ENCODE measurements at regions not wholly inside any gene's neighbourhood (a gene's known extent, or its start where the extent isn't known, plus 50 kb on each side); places are given as distances from the start of the nearest gene placed in this dataset.
"Not testable (repeated sequence)": the region's sequence is repeated elsewhere in the genome, so short reads cannot be mapped to it uniquely, and the experiment has no call there.

DNA sequence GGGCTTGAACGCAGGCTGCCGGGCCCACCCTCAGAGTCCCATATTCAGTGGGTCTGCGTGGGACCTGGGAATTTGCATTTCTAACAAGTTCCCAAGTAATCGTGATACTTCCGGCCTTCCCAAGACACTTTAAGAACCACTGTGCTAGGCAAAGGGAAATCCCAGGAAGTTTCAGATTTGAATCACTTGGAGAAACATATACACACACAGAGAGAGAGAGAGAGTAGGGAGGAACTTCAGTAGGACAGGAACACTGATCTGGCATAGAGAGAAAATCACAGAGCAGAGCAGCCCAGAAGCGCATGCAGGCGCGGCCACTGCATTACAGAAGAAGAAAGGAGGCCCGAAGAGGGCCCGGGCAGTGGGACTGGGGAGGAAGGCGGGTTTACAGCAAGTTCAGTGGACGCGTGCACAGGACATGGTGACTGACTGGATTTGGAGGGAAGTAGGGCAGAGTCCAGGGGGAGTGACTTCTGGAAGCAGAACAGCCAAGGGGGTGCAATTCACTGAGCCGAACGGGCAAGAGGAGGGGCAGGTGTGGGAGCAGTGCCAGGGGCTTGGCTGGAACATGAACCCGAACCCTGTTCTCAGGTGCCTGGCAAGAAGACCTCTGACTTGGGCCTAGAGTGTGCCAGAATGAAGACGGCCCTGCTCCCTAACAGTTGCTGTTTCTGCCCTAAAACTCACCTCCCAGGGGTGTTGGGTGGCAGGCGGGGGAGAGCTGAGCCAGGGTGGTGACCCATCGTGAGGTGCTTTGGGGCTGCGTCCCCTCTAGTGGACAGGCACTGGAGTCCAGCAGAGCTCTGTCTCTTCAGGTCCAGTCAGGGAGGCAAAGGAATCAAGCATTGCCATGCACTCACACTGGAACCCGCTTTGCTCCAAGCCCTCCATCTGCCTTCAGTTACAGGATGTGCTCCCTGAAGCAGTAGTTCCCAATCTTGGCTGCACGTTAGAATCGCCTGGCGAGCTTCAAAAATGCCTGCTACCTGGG is 101.3 kb upstream of the HES1 start:
- Histone ChIP-seq H3K9me3 (ENCODE audit: control insufficient read depth in 5 of 5, low read length in 5 of 5) (no peaks in the 10 kb centered on the region), H3K27ac (ENCODE audit: low read depth, low read length) (no peak overlapping the region), H3K36me3 (ENCODE audit: control insufficient read depth in 5 of 5, insufficient read depth in 5 of 5, low read length in 5 of 5) (no peaks in the 10 kb centered on the region), H3K4me1 (ENCODE audit: control insufficient read depth in 5 of 5, insufficient read depth in 5 of 5, low read length in 5 of 5) (peaks cover 0 to 10% (median 3%) of the 10 kb centered on the region in 5 donors), H3K27me3 (ENCODE audit: control insufficient read depth in 5 of 5, insufficient read depth in 4 of 5, low read length in 5 of 5) (peaks cover 0 to 3% (median 0%) of the 10 kb centered on the region in 5 donors), H3K4me3 (ENCODE audit: low read depth in 1 of 5, low read length in 5 of 5) (no peak overlapping the region), H3K9ac (ENCODE audit: low read length in 5 of 5) (no peak overlapping the region)

- H3K9ac ChIP-seq (ENCODE audit: low read length in 5 of 5), result no peak overlapping the region
- peaks cover 0 to 14% (median 3%) of the 10 kb centered on the region in 5 donors for H3K4me1 ChIP-seq (ENCODE audit: control insufficient read depth in 5 of 5, insufficient read depth in 5 of 5, low read length in 5 of 5)
- H3K27ac ChIP-seq (ENCODE audit: low read depth, low read length), result no peak overlapping the region
- no peaks in the 10 kb centered on the region for H3K36me3 ChIP-seq (ENCODE audit: control insufficient read depth in 5 of 5, insufficient read depth in 5 of 5, low read length in 5 of 5)
- H3K9me3 ChIP-seq (ENCODE audit: control insufficient read depth in 5 of 5, low read length in 5 of 5), result no peaks in the 10 kb centered on the region
- no peak overlapping the region for H3K4me3 ChIP-seq (ENCODE audit: low read depth in 1 of 5, low read length in 5 of 5)
- peaks cover 0 to 3% (median 0%) of the 10 kb centered on the region in 5 donors for H3K27me3 ChIP-seq (ENCODE audit: control insufficient read depth in 5 of 5, insufficient read depth in 4 of 5, low read length in 5 of 5)
These were observed 100.4 kb upstream of the HES1 start for GRCh38 chr3:194035406-194036138.

- Histone ChIP-seq H3K4me3 (ENCODE audit: low read depth in 1 of 5, low read length in 5 of 5) (no peak overlapping the region), H3K4me1 (ENCODE audit: control insufficient read depth in 5 of 5, insufficient read depth in 5 of 5, low read length in 5 of 5) (peaks cover 0 to 14% (median 3%) of the 10 kb centered on the region in 5 donors), H3K27ac (ENCODE audit: low read depth, low read length) (no peak overlapping the region), H3K36me3 (ENCODE audit: control insufficient read depth in 5 of 5, insufficient read depth in 5 of 5, low read length in 5 of 5) (no peaks in the 10 kb centered on the region), H3K27me3 (ENCODE audit: control insufficient read depth in 5 of 5, insufficient read depth in 4 of 5, low read length in 5 of 5) (peaks cover 0 to 3% (median 0%) of the 10 kb centered on the region in 5 donors), H3K9me3 (ENCODE audit: control insufficient read depth in 5 of 5, low read length in 5 of 5) (no peaks in the 10 kb centered on the region), H3K9ac (ENCODE audit: low read length in 5 of 5) (no peak overlapping the region)
These were observed 99.1 kb upstream of the HES1 start for GRCh38 chr3:194036842-194037241.

- H3K27ac ChIP-seq (ENCODE audit: low read depth, low read length); H3K9ac ChIP-seq (ENCODE audit: low read length in 5 of 5); H3K4me3 ChIP-seq (ENCODE audit: low read depth in 1 of 5, low read length in 5 of 5); H3K4me1 ChIP-seq (ENCODE audit: control insufficient read depth in 5 of 5, insufficient read depth in 5 of 5, low read length in 5 of 5); H3K36me3 ChIP-seq (ENCODE audit: control insufficient read depth in 5 of 5, insufficient read depth in 5 of 5, low read length in 5 of 5); H3K27me3 ChIP-seq (ENCODE audit: control insufficient read depth in 5 of 5, insufficient read depth in 4 of 5, low read length in 5 of 5); H3K9me3 ChIP-seq (ENCODE audit: control insufficient read depth in 5 of 5, low read length in 5 of 5): not testable (repeated sequence)
These were observed 97.6 kb upstream of the HES1 start for GRCh38 chr3:194038346-194038745.

- no peaks in the 10 kb centered on the region for H3K27me3 ChIP-seq (ENCODE audit: control insufficient read depth in 5 of 5, insufficient read depth in 4 of 5, low read length in 5 of 5)
- no peaks in the 10 kb centered on the region for H3K9me3 ChIP-seq (ENCODE audit: control insufficient read depth in 5 of 5, low read length in 5 of 5)
- H3K27ac ChIP-seq (ENCODE audit: low read depth, low read length), result no peak overlapping the region
- no peak overlapping the region for H3K9ac ChIP-seq (ENCODE audit: low read length in 5 of 5)
- H3K36me3 ChIP-seq (ENCODE audit: control insufficient read depth in 5 of 5, insufficient read depth in 5 of 5, low read length in 5 of 5), result no peaks in the 10 kb centered on the region
- H3K4me3 ChIP-seq (ENCODE audit: low read depth in 1 of 5, low read length in 5 of 5), result no peak overlapping the region
- H3K4me1 ChIP-seq (ENCODE audit: control insufficient read depth in 5 of 5, insufficient read depth in 5 of 5, low read length in 5 of 5), result peaks cover 0 to 5% (median 3%) of the 10 kb centered on the region in 5 donors
These were observed 97.0 kb upstream of the HES1 start for GRCh38 chr3:194038960-194039359.

- Histone ChIP-seq H3K27me3 (ENCODE audit: control insufficient read depth in 5 of 5, insufficient read depth in 4 of 5, low read length in 5 of 5) (no peaks in the 10 kb centered on the region), H3K9me3 (ENCODE audit: control insufficient read depth in 5 of 5, low read length in 5 of 5) (no peaks in the 10 kb centered on the region), H3K36me3 (ENCODE audit: control insufficient read depth in 5 of 5, insufficient read depth in 5 of 5, low read length in 5 of 5) (no peaks in the 10 kb centered on the region), H3K4me1 (ENCODE audit: control insufficient read depth in 5 of 5, insufficient read depth in 5 of 5, low read length in 5 of 5) (peaks cover 0 to 5% (median 0%) of the 10 kb centered on the region in 5 donors), H3K27ac (ENCODE audit: low read depth, low read length) (no peak overlapping the region), H3K4me3 (ENCODE audit: low read depth in 1 of 5, low read length in 5 of 5) (no peak overlapping the region), H3K9ac (ENCODE audit: low read length in 5 of 5) (no peak overlapping the region)
These were observed 95.3 kb upstream of the HES1 start for GRCh38 chr3:194040516-194041273.

DNA sequence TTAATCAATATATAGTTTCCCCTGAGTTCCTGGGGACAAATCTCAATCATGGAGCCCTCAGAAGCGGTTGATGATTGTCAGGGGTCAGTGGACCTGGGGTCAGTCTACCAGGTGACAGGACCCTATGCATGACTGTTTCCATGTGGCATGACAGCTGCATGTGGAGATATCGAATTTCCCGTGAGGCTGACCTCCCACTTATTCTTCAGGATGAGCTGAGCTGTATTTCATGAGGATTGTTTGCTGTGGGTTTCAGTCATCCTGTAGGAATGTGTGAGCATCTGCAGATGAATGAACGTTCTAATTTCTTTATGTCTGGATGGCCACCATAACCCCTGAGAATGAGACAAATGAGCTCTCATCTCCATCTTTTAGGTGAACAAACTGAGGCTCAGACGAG is 93.0 kb upstream of the HES1 start:
- peaks cover 6 to 20% (median 15%) of the 10 kb centered on the region in 5 donors for H3K4me1 ChIP-seq (ENCODE audit: control insufficient read depth in 5 of 5, insufficient read depth in 5 of 5, low read length in 5 of 5)
- H3K27me3 ChIP-seq (ENCODE audit: control insufficient read depth in 5 of 5, insufficient read depth in 4 of 5, low read length in 5 of 5), result no peaks in the 10 kb centered on the region
- no peak overlapping the region for H3K9ac ChIP-seq (ENCODE audit: low read length in 5 of 5)
- no peak overlapping the region for H3K4me3 ChIP-seq (ENCODE audit: low read depth in 1 of 5, low read length in 5 of 5)
- H3K36me3 ChIP-seq (ENCODE audit: control insufficient read depth in 5 of 5, insufficient read depth in 5 of 5, low read length in 5 of 5), result no peaks in the 10 kb centered on the region
- no peak overlapping the region for H3K27ac ChIP-seq (ENCODE audit: low read depth, low read length)
- no peaks in the 10 kb centered on the region for H3K9me3 ChIP-seq (ENCODE audit: control insufficient read depth in 5 of 5, low read length in 5 of 5)

DNA sequence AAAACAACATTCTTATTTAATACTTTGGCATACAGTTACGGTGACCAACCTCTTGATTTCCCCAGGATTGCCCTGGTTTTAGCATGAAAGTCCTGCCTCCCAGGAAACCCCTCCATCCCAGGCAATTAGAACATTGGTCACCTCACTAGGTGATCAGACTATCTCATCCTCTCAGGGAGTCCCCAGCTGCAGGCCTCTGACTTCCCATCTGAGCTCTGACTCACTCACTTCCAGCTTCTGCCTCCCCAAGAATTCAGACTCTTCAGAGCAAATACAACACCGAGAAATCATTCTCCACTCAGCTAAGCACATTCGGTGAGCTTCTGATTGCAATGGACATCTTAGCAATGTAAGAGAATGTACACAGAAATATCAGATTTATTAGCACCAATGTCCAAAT is 92.4 kb upstream of the HES1 start:
- Histone ChIP-seq H3K9ac (ENCODE audit: low read length in 5 of 5) (no peak overlapping the region), H3K27ac (ENCODE audit: low read depth, low read length) (no peak overlapping the region), H3K36me3 (ENCODE audit: control insufficient read depth in 5 of 5, insufficient read depth in 5 of 5, low read length in 5 of 5) (no peaks in the 10 kb centered on the region), H3K4me1 (ENCODE audit: control insufficient read depth in 5 of 5, insufficient read depth in 5 of 5, low read length in 5 of 5) (peaks cover 6 to 21% (median 16%) of the 10 kb centered on the region in 5 donors), H3K27me3 (ENCODE audit: control insufficient read depth in 5 of 5, insufficient read depth in 4 of 5, low read length in 5 of 5) (no peaks in the 10 kb centered on the region), H3K9me3 (ENCODE audit: control insufficient read depth in 5 of 5, low read length in 5 of 5) (no peaks in the 10 kb centered on the region), H3K4me3 (ENCODE audit: low read depth in 1 of 5, low read length in 5 of 5) (no peak overlapping the region)

DNA sequence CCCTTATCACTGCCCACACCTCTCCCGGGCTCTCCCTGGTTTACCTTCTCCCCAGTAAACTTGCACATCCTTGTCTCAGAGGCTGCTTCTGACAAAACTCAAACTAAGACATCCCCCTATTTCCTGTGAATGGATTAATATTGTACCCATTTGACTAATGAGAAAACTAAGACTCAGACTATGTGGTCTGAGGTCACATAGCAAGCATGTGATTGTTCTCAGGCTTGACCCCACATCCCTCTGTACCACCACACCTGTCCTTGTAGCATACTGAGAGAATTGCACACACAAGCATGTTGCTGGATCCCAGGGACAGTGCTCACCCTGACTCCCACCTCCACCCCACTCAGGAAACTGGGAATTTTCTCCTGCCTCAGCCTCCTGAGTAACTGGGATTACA is 90.7 kb upstream of the HES1 start:
- Histone ChIP-seq H3K4me1 (ENCODE audit: control insufficient read depth in 5 of 5, insufficient read depth in 5 of 5, low read length in 5 of 5) (peaks cover 6 to 21% (median 16%) of the 10 kb centered on the region in 5 donors), H3K27me3 (ENCODE audit: control insufficient read depth in 5 of 5, insufficient read depth in 4 of 5, low read length in 5 of 5) (no peaks in the 10 kb centered on the region), H3K4me3 (ENCODE audit: low read depth in 1 of 5, low read length in 5 of 5) (no peak overlapping the region), H3K9ac (ENCODE audit: low read length in 5 of 5) (no peak overlapping the region), H3K36me3 (ENCODE audit: control insufficient read depth in 5 of 5, insufficient read depth in 5 of 5, low read length in 5 of 5) (no peaks in the 10 kb centered on the region), H3K9me3 (ENCODE audit: control insufficient read depth in 5 of 5, low read length in 5 of 5) (peaks cover 0 to 2% (median 1%) of the 10 kb centered on the region in 5 donors), H3K27ac (ENCODE audit: low read depth, low read length) (no peak overlapping the region)
